ENCODE measurements at regions not wholly inside any gene's neighbourhood (a gene's known extent, or its start where the extent isn't known, plus 50 kb on each side); places are given as distances from the start of the nearest gene placed in this dataset.

GRCh38 chr4:147407261-147408045 is 73.4 kb upstream of the EDNRA start:
- Histone ChIP-seq H3K27me3 (replicated peaks in 1 of 2; ENCODE audit: control insufficient read depth in 2 of 2, extremely low read depth in 1 of 2, insufficient read depth in 2 of 2, low read length in 1 of 2) (no peaks in the 10 kb centered on the region), H3K27ac (ENCODE audit: low read length) (no peak overlapping the region), H3K4me3 (ENCODE audit: control insufficient read depth in 1 of 2, extremely low read depth in 1 of 2, low read length in 1 of 2) (no peak overlapping the region), H3K4me1 (ENCODE audit: control insufficient read depth in 1 of 2, extremely low read depth in 1 of 2, insufficient read depth in 2 of 2, low read length in 2 of 2) (no peaks in the 10 kb centered on the region), H3K9me3 (no peaks in the 10 kb centered on the region), H3K36me3 (ENCODE audit: control insufficient read depth in 2 of 2, extremely low read depth in 1 of 2, insufficient read depth in 1 of 2, low read length in 1 of 2) (no peaks in the 10 kb centered on the region)
- no peaks in the 10 kb centered on the region for H3K27me3 Mint-ChIP-seq
- DNase-seq (no peak), ATAC-seq (replicated peaks in 1 of 4) (no peak)
- CTCF ChIA-PET, result interaction anchor here in 1 of 2 donors (0.7 kb wide), 1 partner anchor 10 kb away, joined by 3 read pairs; no protein-coding TSS in a partner anchor
- H3K4me3 Mint-ChIP-seq, result no peak overlapping the region
- H3K27ac Mint-ChIP-seq, result no peak overlapping the region
- no peaks in the 10 kb centered on the region for H3K36me3 Mint-ChIP-seq
- H3K9me3 Mint-ChIP-seq, result peaks cover under 1 to 7% (median 2%) of the 10 kb centered on the region in 3 donors
- POLR2A ChIA-PET, result no interaction called here
- WGBS (ENCODE audit: insufficient coverage), result 0% methylated on average over 2 of the region's 5 CpGs
- H3K4me1 Mint-ChIP-seq, result no peaks in the 10 kb centered on the region

- no peak for ATAC-seq (replicated peaks in 1 of 4)
- Histone ChIP-seq H3K4me3 (ENCODE audit: control insufficient read depth in 1 of 2, extremely low read depth in 1 of 2, low read length in 1 of 2) (no peak overlapping the region), H3K27ac (ENCODE audit: low read length) (no peak overlapping the region), H3K27me3 (replicated peaks in 1 of 2; ENCODE audit: control insufficient read depth in 2 of 2, extremely low read depth in 1 of 2, insufficient read depth in 2 of 2, low read length in 1 of 2) (no peaks in the 10 kb centered on the region), H3K9me3 (no peaks in the 10 kb centered on the region), H3K36me3 (ENCODE audit: control insufficient read depth in 2 of 2, extremely low read depth in 1 of 2, insufficient read depth in 1 of 2, low read length in 1 of 2) (no peaks in the 10 kb centered on the region), H3K4me1 (ENCODE audit: control insufficient read depth in 1 of 2, extremely low read depth in 1 of 2, insufficient read depth in 2 of 2, low read length in 2 of 2) (no peaks in the 10 kb centered on the region)
- Mint-ChIP-seq H3K9me3 (peaks cover 2 to 7% (median 3%) of the 10 kb centered on the region in 3 donors), H3K4me1 (no peaks in the 10 kb centered on the region), H3K4me3 (no peak overlapping the region), H3K36me3 (no peaks in the 10 kb centered on the region), H3K27ac (no peak overlapping the region), H3K27me3 (no peaks in the 10 kb centered on the region)
- POLR2A ChIA-PET, result no interaction called here
- no peak for DNase-seq
- CTCF ChIA-PET, result interaction anchor here in 1 of 2 donors (0.7 kb wide), 1 partner anchor 10 kb away, joined by 3 read pairs; no protein-coding TSS in a partner anchor
Measured at GRCh38 chr4:147408189-147408588, 72.7 kb upstream of the EDNRA start.

- DNase-seq (no peak), ATAC-seq (replicated peaks in 1 of 4) (no peak)
- Mint-ChIP-seq H3K27me3 (no peaks in the 10 kb centered on the region), H3K4me3 (no peak overlapping the region), H3K27ac (no peak overlapping the region), H3K4me1 (no peaks in the 10 kb centered on the region), H3K9me3 (peaks cover 3 to 8% (median 3%) of the 10 kb centered on the region in 3 donors), H3K36me3 (no peaks in the 10 kb centered on the region)
- ChIA-PET CTCF (no interaction called here), POLR2A (no interaction called here)
- Histone ChIP-seq H3K27ac (ENCODE audit: low read length) (no peak overlapping the region), H3K4me1 (ENCODE audit: control insufficient read depth in 1 of 2, extremely low read depth in 1 of 2, insufficient read depth in 2 of 2, low read length in 2 of 2) (no peaks in the 10 kb centered on the region), H3K27me3 (replicated peaks in 1 of 2; ENCODE audit: control insufficient read depth in 2 of 2, extremely low read depth in 1 of 2, insufficient read depth in 2 of 2, low read length in 1 of 2) (no peaks in the 10 kb centered on the region), H3K36me3 (ENCODE audit: control insufficient read depth in 2 of 2, extremely low read depth in 1 of 2, insufficient read depth in 1 of 2, low read length in 1 of 2) (no peaks in the 10 kb centered on the region), H3K9me3 (no peaks in the 10 kb centered on the region), H3K4me3 (ENCODE audit: control insufficient read depth in 1 of 2, extremely low read depth in 1 of 2, low read length in 1 of 2) (no peak overlapping the region)
- WGBS (ENCODE audit: insufficient coverage), result 60% methylated on average over 1 of the region's 2 CpGs
Measured at GRCh38 chr4:147409350-147409749, 71.5 kb upstream of the EDNRA start.

GRCh38 chr4:147418226-147418625 is 62.7 kb upstream of the EDNRA start:
- ATAC-seq (replicated peaks in 1 of 4) (no peak), DNase-seq (no peak)
- Histone ChIP-seq H3K4me1 (ENCODE audit: control insufficient read depth in 1 of 2, extremely low read depth in 1 of 2, insufficient read depth in 2 of 2, low read length in 2 of 2) (no peaks in the 10 kb centered on the region), H3K9me3 (no peaks in the 10 kb centered on the region), H3K36me3 (ENCODE audit: control insufficient read depth in 2 of 2, extremely low read depth in 1 of 2, insufficient read depth in 1 of 2, low read length in 1 of 2) (no peaks in the 10 kb centered on the region), H3K4me3 (ENCODE audit: control insufficient read depth in 1 of 2, extremely low read depth in 1 of 2, low read length in 1 of 2) (no peak overlapping the region), H3K27ac (ENCODE audit: low read length) (no peak overlapping the region), H3K27me3 (replicated peaks in 1 of 2; ENCODE audit: control insufficient read depth in 2 of 2, extremely low read depth in 1 of 2, insufficient read depth in 2 of 2, low read length in 1 of 2) (peaks cover 0 to 3% of the 10 kb centered on the region in 2 experiments)
- Mint-ChIP-seq H3K4me1 (no peaks in the 10 kb centered on the region), H3K27ac (no peak overlapping the region), H3K27me3 (no peaks in the 10 kb centered on the region), H3K9me3 (peaks cover 5 to 14% (median 7%) of the 10 kb centered on the region in 3 donors), H3K36me3 (no peaks in the 10 kb centered on the region), H3K4me3 (no peak overlapping the region)
- POLR2A ChIA-PET, result no interaction called here
- no CpG with 5 or more reads among the region's 1 CpG for WGBS (ENCODE audit: insufficient coverage)
- CTCF ChIA-PET, result interaction anchor here in 1 of 2 donors (0.6 kb wide), 1 partner anchor 10 kb away, joined by 3 read pairs; no protein-coding TSS in a partner anchor

GRCh38 chr4:147421456-147421855 is 59.4 kb upstream of the EDNRA start:
- WGBS (ENCODE audit: insufficient coverage), result no CpG with 5 or more reads among the region's 2 CpGs
- Histone ChIP-seq H3K9me3 (no peaks in the 10 kb centered on the region), H3K4me1 (ENCODE audit: control insufficient read depth in 1 of 2, extremely low read depth in 1 of 2, insufficient read depth in 2 of 2, low read length in 2 of 2) (no peaks in the 10 kb centered on the region), H3K4me3 (ENCODE audit: control insufficient read depth in 1 of 2, extremely low read depth in 1 of 2, low read length in 1 of 2) (no peak overlapping the region), H3K27me3 (replicated peaks in 1 of 2; ENCODE audit: control insufficient read depth in 2 of 2, extremely low read depth in 1 of 2, insufficient read depth in 2 of 2, low read length in 1 of 2) (no peaks in the 10 kb centered on the region), H3K36me3 (ENCODE audit: control insufficient read depth in 2 of 2, extremely low read depth in 1 of 2, insufficient read depth in 1 of 2, low read length in 1 of 2) (no peaks in the 10 kb centered on the region), H3K27ac (ENCODE audit: low read length) (no peak overlapping the region)
- Mint-ChIP-seq H3K4me1 (no peaks in the 10 kb centered on the region), H3K4me3 (no peak overlapping the region), H3K9me3 (peaks cover 0 to 9% (median 3%) of the 10 kb centered on the region in 3 donors), H3K36me3 (no peaks in the 10 kb centered on the region), H3K27me3 (no peaks in the 10 kb centered on the region), H3K27ac (no peak overlapping the region)
- ATAC-seq (replicated peaks in 1 of 4) (no peak), DNase-seq (no peak)
- ChIA-PET CTCF (no interaction called here), POLR2A (no interaction called here)

GRCh38 chr4:147423229-147423628 is 57.7 kb upstream of the EDNRA start:
- WGBS (ENCODE audit: insufficient coverage), result no CpG with 5 or more reads among the region's 4 CpGs

More at GRCh38 chr4:147423229-147423628, 57.7 kb upstream of the EDNRA start:
- Histone ChIP-seq H3K27ac (ENCODE audit: low read length) (no peak overlapping the region), H3K36me3 (ENCODE audit: control insufficient read depth in 2 of 2, extremely low read depth in 1 of 2, insufficient read depth in 1 of 2, low read length in 1 of 2) (no peaks in the 10 kb centered on the region), H3K4me1 (ENCODE audit: control insufficient read depth in 1 of 2, extremely low read depth in 1 of 2, insufficient read depth in 2 of 2, low read length in 2 of 2) (no peaks in the 10 kb centered on the region), H3K27me3 (replicated peaks in 1 of 2; ENCODE audit: control insufficient read depth in 2 of 2, extremely low read depth in 1 of 2, insufficient read depth in 2 of 2, low read length in 1 of 2) (no peaks in the 10 kb centered on the region), H3K4me3 (ENCODE audit: control insufficient read depth in 1 of 2, extremely low read depth in 1 of 2, low read length in 1 of 2) (no peak overlapping the region), H3K9me3 (no peaks in the 10 kb centered on the region)
- Mint-ChIP-seq H3K36me3 (no peaks in the 10 kb centered on the region), H3K4me1 (no peaks in the 10 kb centered on the region), H3K27ac (no peak overlapping the region), H3K27me3 (no peaks in the 10 kb centered on the region), H3K4me3 (no peak overlapping the region), H3K9me3 (peaks cover 0 to 4% (median 3%) of the 10 kb centered on the region in 3 donors)
- ATAC-seq (replicated peaks in 1 of 4) (no peak), DNase-seq (no peak)
- POLR2A ChIA-PET, result no interaction called here
- CTCF ChIA-PET, result no interaction called here
